SK-N-SH treated with all-trans-retinoic acid at 6 μM for 48 hours (cell line): ENCODE measurements at regions not wholly inside any gene's neighbourhood (a gene's known extent, or its start where the extent isn't known, plus 50 kb on each side); places are given as distances from the start of the nearest gene placed in this dataset.

Source experiments
- GLIS3 ChIP-seq: fragments of 250-450 bp; sonication (Bioruptor Pico); IDR thresholded peaks from 2 replicates; pipeline ENCODE4 v1.5.0; 2020; ENCODE audit warnings: mild to moderate bottlenecking, moderate library complexity
- PPARA ChIP-seq: fragments of 250-450 bp; sonication (Bioruptor Pico); IDR thresholded peaks from 2 replicates; pipeline ENCODE4 v1.5.0; 2020; ENCODE audit warnings: mild to moderate bottlenecking, borderline replicate concordance

GRCh38 chr10:129033340-129033739 is 433.7 kb upstream of the MGMT start:
- TF ChIP-seq PPARA (no peak), GLIS3 (CRISPR knock-in tag) (no peak)
